Lung (tissue), 11 donors: ENCODE measurements at regions not wholly inside any gene's neighbourhood (a gene's known extent, or its start where the extent isn't known, plus 50 kb on each side); places are given as distances from the start of the nearest gene placed in this dataset.

Experiments
- ATAC-seq: fragments of 200-7000 bp; cut with Tn5 transposase; one replicate; pipeline ENCODE4 v1.9.1; 2020; ENCODE audit warnings: moderate number of reproducible peaks; ENCODE audit not compliant: insufficient read depth, low FRiP score
- DNase-seq, 3 donors: peaks; one replicate each; pipeline ENCODE4 v3.0.0-alpha.2; 2013 to 2017
- H3K27ac ChIP-seq, 2 donors: one replicate each; pipeline ENCODE4 v1.5.1; 2013; ENCODE audit warnings: mild to moderate bottlenecking in 2 of 2, moderate library complexity in 2 of 2, control low read depth in 1 of 2, inconsistent platforms in 1 of 2, low read depth in 1 of 2, low read length in 1 of 2
- H3K27me3 ChIP-seq, 3 donors: one replicate each; pipeline ENCODE4 v1.5.1; 2013; ENCODE audit warnings: low read length in 2 of 3; ENCODE audit not compliant: control insufficient read depth in 3 of 3, insufficient read depth in 3 of 3
- H3K36me3 ChIP-seq, 4 donors: one replicate each; pipeline ENCODE4 v1.5.1; 2013; ENCODE audit warnings: low read length in 4 of 4, mild to moderate bottlenecking in 1 of 4, moderate library complexity in 1 of 4; ENCODE audit not compliant: control insufficient read depth in 4 of 4, insufficient read depth in 4 of 4
- H3K4me1 ChIP-seq, 5 donors: one replicate each; pipeline ENCODE4 v1.5.1; 2013; ENCODE audit warnings: low read length in 5 of 5, mild to moderate bottlenecking in 2 of 5, moderate library complexity in 1 of 5; ENCODE audit not compliant: control insufficient read depth in 5 of 5, insufficient read depth in 5 of 5
- H3K4me3 ChIP-seq: one replicate; pipeline ENCODE4 v1.5.1; 2013; ENCODE audit warnings: mild to moderate bottlenecking, control low read depth, moderate library complexity
- H3K9ac ChIP-seq, 2 donors: one replicate each; pipeline ENCODE4 v1.5.1; 2013; ENCODE audit warnings: low read length in 2 of 2, control low read depth in 1 of 2; ENCODE audit not compliant: insufficient read depth in 1 of 2
- H3K9me3 ChIP-seq, 4 donors: one replicate each; pipeline ENCODE4 v1.5.1; 2013; ENCODE audit warnings: low read length in 3 of 4, mild to moderate bottlenecking in 1 of 4, moderate library complexity in 1 of 4; ENCODE audit not compliant: control insufficient read depth in 4 of 4, insufficient read depth in 3 of 4
- CTCF ChIP-seq: IDR thresholded peaks from 2 replicates; pipeline ENCODE4 v1.5.1; 2012; ENCODE audit warnings: mild to moderate bottlenecking; ENCODE audit errors: control extremely low read depth, extremely low read depth
- WGBS, 2 donors: extraction: QIAGEN DNeasy Blood & Tissue Kit; methylation state at CpG; one replicate each; pipeline ENCODE4 v1.1.7; 2013; 5-methylcytosine and 5-hydroxymethylcytosine counted together
- donor health status: control.
- donor health status: control.
- donor health status: Bipolar disorder and iron deficiency.
- donor health status: healthy.
- donor health status: DM: yes; HTN: yes; CAD: no.

DNA sequence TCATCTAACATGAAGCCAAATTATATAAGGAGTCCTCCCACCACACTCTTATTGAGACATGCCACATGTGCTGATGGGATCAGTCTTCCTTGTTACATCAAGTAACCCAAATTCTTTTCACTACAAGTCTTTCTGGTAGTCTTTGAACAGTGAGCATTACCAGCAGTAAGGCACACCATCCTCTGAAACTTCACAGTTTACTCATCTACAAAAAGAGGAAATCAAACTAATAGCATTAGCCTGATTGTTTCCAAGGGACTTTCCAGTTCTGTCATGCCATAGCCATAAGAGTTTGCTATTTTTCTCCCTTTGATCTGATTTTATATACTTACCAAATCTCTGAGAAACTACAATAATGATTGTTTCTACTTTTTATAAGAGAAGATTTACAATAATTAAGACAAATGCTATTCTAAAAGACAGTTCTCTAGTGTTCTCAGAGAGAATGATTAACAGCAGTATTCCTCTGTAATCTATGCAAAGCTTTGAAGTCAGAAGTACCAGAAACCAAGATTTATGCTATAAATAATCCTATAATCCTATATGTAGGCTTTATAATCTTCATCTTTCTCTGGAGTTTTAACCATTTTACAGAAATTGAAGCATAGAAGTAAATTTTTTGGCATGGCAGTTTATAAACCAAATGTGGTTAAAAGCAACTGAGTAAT lies 166.2 kb upstream of the ACO1 start:
- no peak for TF ChIP-seq CTCF
- ATAC-seq (no peak), DNase-seq (no peak)
- H3K27me3 ChIP-seq = no peaks in the 10 kb centered on the region
- H3K4me3 ChIP-seq = no peak overlapping the region
- H3K9ac ChIP-seq = no peak overlapping the region
- H3K9me3 ChIP-seq = no peaks in the 10 kb centered on the region
- no peak overlapping the region for H3K27ac ChIP-seq
- H3K36me3 ChIP-seq = no peaks in the 10 kb centered on the region
- no peaks in the 10 kb centered on the region for H3K4me1 ChIP-seq

- Histone ChIP-seq H3K27me3 (no peaks in the 10 kb centered on the region), H3K27ac (no peak overlapping the region), H3K9me3 (no peaks in the 10 kb centered on the region), H3K4me1 (no peaks in the 10 kb centered on the region), H3K9ac (no peak overlapping the region), H3K36me3 (no peaks in the 10 kb centered on the region), H3K4me3 (no peak overlapping the region)
- TF ChIP-seq CTCF = no peak
- no peak for ATAC-seq
- 95 to 96% methylated on average over 2 of the region's 2 CpGs for WGBS, 2 donors
- DNase-seq = no peak
Observed at GRCh38 chr9:32220750-32221149, 163.7 kb upstream of the ACO1 start.

- Histone ChIP-seq H3K9me3 (no peaks in the 10 kb centered on the region), H3K27ac (no peak overlapping the region), H3K4me1 (no peaks in the 10 kb centered on the region), H3K27me3 (no peaks in the 10 kb centered on the region), H3K36me3 (no peaks in the 10 kb centered on the region), H3K9ac (no peak overlapping the region), H3K4me3 (no peak overlapping the region)
- ATAC-seq = no peak
- DNase-seq = no peak
- WGBS, 2 donors = 76 to 81% methylated on average over 2 of the region's 2 CpGs
- TF ChIP-seq CTCF = no peak
Observed at GRCh38 chr9:32234451-32234850, 150.0 kb upstream of the ACO1 start.

DNA sequence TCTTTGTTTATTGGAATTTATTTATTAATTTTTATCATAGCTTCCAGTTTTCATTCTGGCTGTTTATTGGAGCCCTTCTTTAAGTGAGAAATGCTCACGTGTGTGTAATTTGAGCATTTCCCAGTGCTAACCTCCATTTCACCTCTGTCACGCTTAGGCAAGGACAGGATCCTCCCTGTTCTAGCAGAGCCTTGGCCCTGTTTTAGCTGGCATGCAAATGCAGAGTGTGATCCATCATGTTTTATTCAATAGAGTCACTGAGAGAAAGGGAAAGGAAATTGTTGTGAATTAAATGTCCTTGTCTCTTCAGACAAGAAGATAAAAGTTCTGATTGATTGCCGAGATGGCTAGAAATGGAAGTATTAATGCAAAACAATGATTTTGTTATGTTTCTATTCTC lies 137.3 kb upstream of the ACO1 start:
- no peak overlapping the region for H3K9ac ChIP-seq
- no peak for TF ChIP-seq CTCF
- H3K4me3 ChIP-seq = no peak overlapping the region
- 66 to 80% methylated on average over 3 of the region's 3 CpGs for WGBS, 2 donors
- H3K4me1 ChIP-seq = no peaks in the 10 kb centered on the region
- no peak for ATAC-seq
- H3K27ac ChIP-seq = no peak overlapping the region
- H3K36me3 ChIP-seq = no peaks in the 10 kb centered on the region
- no peaks in the 10 kb centered on the region for H3K9me3 ChIP-seq
- no peaks in the 10 kb centered on the region for H3K27me3 ChIP-seq
- DNase-seq = no peak
